Trophoblast cell (in vitro differentiated cells and primary cell): ENCODE measurements at regions not wholly inside any gene's neighbourhood (a gene's known extent, or its start where the extent isn't known, plus 50 kb on each side); places are given as distances from the start of the nearest gene placed in this dataset.

ENCODE experiments used
- DNase-seq, 2 donors: peaks; one replicate each; pipeline ENCODE4 v3.0.0-alpha.2; 2016
- H2AFZ ChIP-seq: 2 replicates; pipeline ENCODE4 v1.6.1; 2013; ENCODE audit warnings: low read length, moderate library complexity, mild to moderate bottlenecking; ENCODE audit not compliant: insufficient read depth, poor library complexity
- H2AK5ac ChIP-seq: 2 replicates; pipeline ENCODE4 v1.6.1; 2013; ENCODE audit warnings: mild to moderate bottlenecking, low read length
- H2BK120ac ChIP-seq: 2 replicates; pipeline ENCODE4 v1.6.1; 2013; ENCODE audit warnings: low read length, mild to moderate bottlenecking, moderate library complexity; ENCODE audit not compliant: insufficient read depth, poor library complexity
- H2BK12ac ChIP-seq: 2 replicates; pipeline ENCODE4 v1.6.1; 2013; ENCODE audit warnings: mild to moderate bottlenecking, low read length, moderate library complexity
- H2BK5ac ChIP-seq: 2 replicates; pipeline ENCODE4 v1.6.1; 2013; ENCODE audit warnings: low read length, low read depth, moderate library complexity, mild to moderate bottlenecking; ENCODE audit not compliant: poor library complexity
- H3K14ac ChIP-seq: 2 replicates; pipeline ENCODE4 v1.6.1; 2013; ENCODE audit warnings: mild to moderate bottlenecking, low read length
- H3K18ac ChIP-seq: 2 replicates; pipeline ENCODE4 v1.6.1; 2013; ENCODE audit warnings: mild to moderate bottlenecking, low read length
- H3K23ac ChIP-seq: 2 replicates; pipeline ENCODE4 v1.6.1; 2013; ENCODE audit warnings: low read length
- H3K27ac ChIP-seq: 2 replicates; pipeline ENCODE4 v1.5.1; 2013; ENCODE audit warnings: low read depth, mild to moderate bottlenecking, inconsistent platforms, low read length, moderate library complexity
- H3K27me3 ChIP-seq: 2 replicates; pipeline ENCODE4 v1.6.1; 2013; ENCODE audit warnings: inconsistent platforms, mild to moderate bottlenecking, low read length, moderate library complexity; ENCODE audit not compliant: insufficient read depth
- H3K36me3 ChIP-seq, 2 experiments: 1 replicate in 1 of 2; 2 replicates in 1 of 2; pipeline ENCODE4 v1.6.1; 2013; ENCODE audit warnings: low read length in 2 of 2, mild to moderate bottlenecking in 2 of 2, moderate library complexity in 1 of 2; ENCODE audit not compliant: insufficient read depth in 2 of 2, control insufficient read depth in 1 of 2
- H3K4ac ChIP-seq: 2 replicates; pipeline ENCODE4 v1.6.1; 2013; ENCODE audit warnings: low read depth, mild to moderate bottlenecking, low read length, moderate library complexity
- H3K4me1 ChIP-seq, 2 experiments: 1 replicate in 1 of 2; 2 replicates in 1 of 2; pipeline ENCODE4 v1.6.1; 2013; ENCODE audit warnings: low read length in 2 of 2, mild to moderate bottlenecking in 2 of 2, moderate library complexity in 1 of 2; ENCODE audit not compliant: insufficient read depth in 2 of 2, control insufficient read depth in 1 of 2
- H3K4me2 ChIP-seq: 2 replicates; pipeline ENCODE4 v1.6.1; 2013; ENCODE audit warnings: inconsistent platforms, mild to moderate bottlenecking, low read length, moderate library complexity
- H3K4me3 ChIP-seq: 2 replicates; pipeline ENCODE4 v1.5.1; 2013; ENCODE audit warnings: mild to moderate bottlenecking, low read depth, low read length, inconsistent platforms
- H3K79me1 ChIP-seq: one replicate; pipeline ENCODE4 v1.6.1; 2013; ENCODE audit warnings: low read length
- H3K79me2 ChIP-seq: 2 replicates; pipeline ENCODE4 v1.6.1; 2013; ENCODE audit warnings: low read length, mild to moderate bottlenecking; ENCODE audit not compliant: control insufficient read depth, insufficient read depth, poor library complexity
- H3K9ac ChIP-seq: 2 replicates; pipeline ENCODE4 v1.6.1; 2013; ENCODE audit warnings: mild to moderate bottlenecking, low read length
- H3K9me3 ChIP-seq: 2 replicates; pipeline ENCODE4 v1.6.1; 2013; ENCODE audit warnings: low read depth, mild to moderate bottlenecking, control low read depth, inconsistent platforms, low read length; ENCODE audit not compliant: insufficient read depth
- H4K12ac ChIP-seq: 2 replicates; pipeline ENCODE4 v1.6.1; 2013; ENCODE audit warnings: low read depth, mild to moderate bottlenecking, low read length, moderate library complexity
- H4K8ac ChIP-seq: 2 replicates; pipeline ENCODE4 v1.6.1; 2013; ENCODE audit warnings: low read depth, mild to moderate bottlenecking, low read length, moderate library complexity
- H4K91ac ChIP-seq: one replicate; pipeline ENCODE4 v1.6.1; 2013; ENCODE audit warnings: low read depth, mild to moderate bottlenecking, low read length, moderate library complexity
- WGBS: extraction: QIAGEN DNeasy Blood & Tissue Kit; methylation state at CpG from one replicate; pipeline ENCODE4 v1.1.7; 2013; ENCODE audit warnings: missing lambda C conversion rate; ENCODE audit not compliant: insufficient read length, insufficient coverage; ENCODE audit errors: extremely low coverage; 5-methylcytosine and 5-hydroxymethylcytosine counted together

GRCh38 chr6:168971549-168971948 is 282.1 kb downstream of the THBS2 start:
- no peak overlapping the region for H3K4ac ChIP-seq
- H3K36me3 ChIP-seq, result no peaks in the 10 kb centered on the region
- H4K12ac ChIP-seq, result no peak overlapping the region
- H3K27ac ChIP-seq, result no peak overlapping the region
- H3K23ac ChIP-seq, result no peak overlapping the region
- H3K4me2 ChIP-seq, result no peak overlapping the region
- H3K18ac ChIP-seq, result no peak overlapping the region
- H2AK5ac ChIP-seq, result no peak overlapping the region
- no peaks in the 10 kb centered on the region for H3K79me2 ChIP-seq
- no peaks in the 10 kb centered on the region for H3K27me3 ChIP-seq
- H3K14ac ChIP-seq, result no peak overlapping the region
- H3K9ac ChIP-seq, result no peak overlapping the region
- H2BK120ac ChIP-seq, result no peak overlapping the region
- no peaks in the 10 kb centered on the region for H3K79me1 ChIP-seq
- no peak overlapping the region for H3K4me3 ChIP-seq
- H2BK12ac ChIP-seq, result no peak overlapping the region
- H2BK5ac ChIP-seq, result no peak overlapping the region
- no peaks in the 10 kb centered on the region for H3K4me1 ChIP-seq
- H3K9me3 ChIP-seq, result peaks cover 1% of the 10 kb centered on the region
- no peak overlapping the region for H4K8ac ChIP-seq
- no peak overlapping the region for H4K91ac ChIP-seq
- DNase-seq, result no peak
- no CpG with 5 or more reads among the region's 4 CpGs for WGBS
- no peak overlapping the region for H2AFZ ChIP-seq

- H3K79me2 ChIP-seq, result no peaks in the 10 kb centered on the region
- no peak overlapping the region for H2AK5ac ChIP-seq
- H2BK5ac ChIP-seq, result no peak overlapping the region
- no peak overlapping the region for H3K4me2 ChIP-seq
- H3K9ac ChIP-seq, result no peak overlapping the region
- peaks cover 1% of the 10 kb centered on the region for H3K9me3 ChIP-seq
- no peaks in the 10 kb centered on the region for H3K79me1 ChIP-seq
- H3K4me3 ChIP-seq, result no peak overlapping the region
- H2BK12ac ChIP-seq, result no peak overlapping the region
- no peak overlapping the region for H4K12ac ChIP-seq
- no CpG with 5 or more reads among the region's 3 CpGs for WGBS
- no peak overlapping the region for H3K14ac ChIP-seq
- no peaks in the 10 kb centered on the region for H3K27me3 ChIP-seq
- no peaks in the 10 kb centered on the region for H3K4me1 ChIP-seq
- H4K91ac ChIP-seq, result no peak overlapping the region
- peak; percentile 62 to 93 for DNase-seq
- no peak overlapping the region for H2AFZ ChIP-seq
- H2BK120ac ChIP-seq, result no peak overlapping the region
- H3K18ac ChIP-seq, result no peak overlapping the region
- H4K8ac ChIP-seq, result no peak overlapping the region
- H3K23ac ChIP-seq, result no peak overlapping the region
- H3K4ac ChIP-seq, result no peak overlapping the region
- H3K36me3 ChIP-seq, result no peaks in the 10 kb centered on the region
- H3K27ac ChIP-seq, result no peak overlapping the region
These were observed 284.8 kb downstream of the THBS2 start for GRCh38 chr6:168968801-168969200.

GRCh38 chr6:168968228-168968627 is 285.4 kb downstream of the THBS2 start:
- H3K4me2 ChIP-seq, result no peak overlapping the region
- no peak overlapping the region for H4K12ac ChIP-seq
- peak; percentile 90 to 96 for DNase-seq
- H3K14ac ChIP-seq, result no peak overlapping the region
- H3K23ac ChIP-seq, result no peak overlapping the region
- no peak overlapping the region for H2BK120ac ChIP-seq
- H3K4me1 ChIP-seq, result no peaks in the 10 kb centered on the region
- no peak overlapping the region for H2BK5ac ChIP-seq
- no peak overlapping the region for H3K27ac ChIP-seq
- H3K4ac ChIP-seq, result no peak overlapping the region
- H3K27me3 ChIP-seq, result no peaks in the 10 kb centered on the region
- no peaks in the 10 kb centered on the region for H3K79me2 ChIP-seq
- no peak overlapping the region for H3K18ac ChIP-seq
- H3K9me3 ChIP-seq, result peaks cover 1% of the 10 kb centered on the region
- no peak overlapping the region for H3K4me3 ChIP-seq
- no peak overlapping the region for H3K9ac ChIP-seq
- H4K8ac ChIP-seq, result no peak overlapping the region
- no CpG with 5 or more reads among the region's 10 CpGs for WGBS
- no peak overlapping the region for H4K91ac ChIP-seq
- H3K79me1 ChIP-seq, result no peaks in the 10 kb centered on the region
- no peaks in the 10 kb centered on the region for H3K36me3 ChIP-seq
- no peak overlapping the region for H2AK5ac ChIP-seq
- no peak overlapping the region for H2AFZ ChIP-seq
- H2BK12ac ChIP-seq, result no peak overlapping the region

GRCh38 chr6:168967281-168967925 is 286.2 kb downstream of the THBS2 start:
- DNase-seq, result peak in 1 of 2 donors; percentile 33
- H3K4me3 ChIP-seq, result no peak overlapping the region
- H3K4me2 ChIP-seq, result no peak overlapping the region
- H3K23ac ChIP-seq, result no peak overlapping the region
- H3K79me1 ChIP-seq, result no peaks in the 10 kb centered on the region
- no peaks in the 10 kb centered on the region for H3K4me1 ChIP-seq
- no peak overlapping the region for H2AK5ac ChIP-seq
- H4K8ac ChIP-seq, result no peak overlapping the region
- no peak overlapping the region for H3K27ac ChIP-seq
- WGBS, result no CpG with 5 or more reads among the region's 3 CpGs
- no peak overlapping the region for H2BK12ac ChIP-seq
- H3K27me3 ChIP-seq, result no peaks in the 10 kb centered on the region
- H3K18ac ChIP-seq, result no peak overlapping the region
- no peak overlapping the region for H3K9ac ChIP-seq
- H3K36me3 ChIP-seq, result no peaks in the 10 kb centered on the region
- no peak overlapping the region for H2BK5ac ChIP-seq
- no peak overlapping the region for H2BK120ac ChIP-seq
- no peak overlapping the region for H2AFZ ChIP-seq
- peaks cover 1% of the 10 kb centered on the region for H3K9me3 ChIP-seq
- no peak overlapping the region for H3K14ac ChIP-seq
- H3K4ac ChIP-seq, result no peak overlapping the region
- H3K79me2 ChIP-seq, result no peaks in the 10 kb centered on the region
- H4K12ac ChIP-seq, result no peak overlapping the region
- no peak overlapping the region for H4K91ac ChIP-seq
